Caco-2 (cell line): ENCODE measurements at regions not wholly inside any gene's neighbourhood (a gene's known extent, or its start where the extent isn't known, plus 50 kb on each side); places are given as distances from the start of the nearest gene placed in this dataset.

ENCODE experiments used
- BruUV-seq: library from RNA; stranded (reverse); fragments of 400-500 nt; replicated peaks from 2 replicates; lab custom pipeline; 2021; lab: Mats Ljungman, UMichigan
- CTCF ChIA-PET: fragments of 300-600 bp; sonication (Branson Sonifier 250); formaldehyde crosslinking; loops from one replicate; lab custom pipeline; 2022; ENCODE audit warnings: antibody characterized with exemption; lab: Charles Lee
- POLR2A ChIA-PET: fragments of 300-600 bp; sonication (Branson Sonifier 250); formaldehyde crosslinking; loops from one replicate; lab custom pipeline; 2022; ENCODE audit warnings: antibody characterized with exemption; lab: Charles Lee
- DNase-seq, 2 experiments: peaks; one replicate each; pipeline versions ENCODE4 v3.0.0 to v3.0.0-alpha.2; 2020 to 2022
- H3K27me3 ChIP-seq: replicated peaks from 2 replicates; pipeline ENCODE4 v1.6.0; 2011; ENCODE audit warnings: low read length; ENCODE audit not compliant: control insufficient read depth, insufficient read depth
- H3K36me3 ChIP-seq: 2 replicates; pipeline ENCODE4 v1.5.1; 2011; ENCODE audit warnings: low read length; ENCODE audit not compliant: control insufficient read depth, insufficient read depth
- H3K4me1 ChIP-seq: fragments of 250-450 bp; sonication (Bioruptor Pico); 2 replicates; pipeline ENCODE4 v1.5.1; 2020; ENCODE audit warnings: mild to moderate bottlenecking
- H3K4me3 ChIP-seq: 2 replicates; pipeline ENCODE4 v1.5.1; 2011; ENCODE audit warnings: low read depth, mild to moderate bottlenecking, control low read depth, low read length
- H3K9me3 ChIP-seq: fragments of 250-450 bp; sonication (Bioruptor Pico); 2 replicates; pipeline ENCODE4 v1.5.1; 2020; ENCODE audit warnings: mild to moderate bottlenecking, moderate library complexity
- H3K27ac Mint-ChIP-seq: one replicate; pipeline ENCODE4 v1.8.0; 2022; ENCODE audit warnings: mixed read lengths; ENCODE audit not compliant: unreplicated experiment
- H3K27me3 Mint-ChIP-seq: one replicate; pipeline ENCODE4 v1.8.0; 2022; ENCODE audit warnings: mixed read lengths; ENCODE audit not compliant: insufficient read depth, unreplicated experiment
- H3K36me3 Mint-ChIP-seq: one replicate; pipeline ENCODE4 v1.8.0; 2022; ENCODE audit warnings: mild to moderate bottlenecking, mixed read lengths; ENCODE audit not compliant: insufficient read depth, unreplicated experiment
- H3K4me1 Mint-ChIP-seq: one replicate; pipeline ENCODE4 v1.8.0; 2022; ENCODE audit warnings: low read depth, mixed read lengths; ENCODE audit not compliant: unreplicated experiment
- H3K4me3 Mint-ChIP-seq: one replicate; pipeline ENCODE4 v1.8.0; 2022; ENCODE audit warnings: mild to moderate bottlenecking, moderate library complexity, mixed read lengths; ENCODE audit not compliant: unreplicated experiment
- H3K9me3 Mint-ChIP-seq: one replicate; pipeline ENCODE4 v1.8.0; 2022; ENCODE audit warnings: mixed read lengths; ENCODE audit not compliant: unreplicated experiment
- CTCF ChIP-seq, 2 experiments: fragments of 200-600 bp in 1 of 2; IDR thresholded peaks; 1 replicate in 1 of 2; 2 replicates in 1 of 2; pipeline versions ENCODE4 v1.5.1 to v1.8.0; 2011 to 2022; ENCODE audit warnings: antibody characterized with exemption in 1 of 2, control low read depth in 1 of 2, inconsistent platforms in 1 of 2, low read depth in 1 of 2, low read length in 1 of 2, mild to moderate bottlenecking in 1 of 2, moderate library complexity in 1 of 2; ENCODE audit not compliant: insufficient read depth in 1 of 2, severe bottlenecking in 1 of 2, unreplicated experiment in 1 of 2
- intact Hi-C: fragments of 100-400 bp; cut with micrococcal nuclease; formaldehyde crosslinking; loops from one replicate; pipeline ENCODE4 v1.10.0; 2022; ENCODE audit not compliant: unreplicated experiment

- intact Hi-C loops: loop anchor here (1.0 to 2.0 kb wide), 2 partner anchors 63 to 165 kb away; no protein-coding TSS in a partner anchor
- Histone ChIP-seq H3K4me3 (peak overlapping the region; percentile 27; the same call in 1 of the 2 replicates), H3K36me3 (no peaks in the 10 kb centered on the region), H3K9me3 (no peaks in the 10 kb centered on the region), H3K4me1 (peaks cover 11% of the 10 kb centered on the region), H3K27me3 (no peaks in the 10 kb centered on the region)
- Mint-ChIP-seq H3K4me3 (peak overlapping the region; percentile 72), H3K4me1 (peaks cover 9% of the 10 kb centered on the region), H3K27me3 (no peaks in the 10 kb centered on the region), H3K36me3 (no peaks in the 10 kb centered on the region), H3K9me3 (no peaks in the 10 kb centered on the region), H3K27ac (peak overlapping the region; percentile 79)
- no peak for DNase-seq
- ChIA-PET POLR2A (no interaction called here), CTCF (no interaction called here)
- TF ChIP-seq CTCF (IDR thresholded peaks at IDR 0.05; ENCODE audit: insufficient read depth in 1 of 2, low read depth in 1 of 2, low read length in 1 of 2, severe bottlenecking in 1 of 2, unreplicated experiment in 1 of 2): no peak
- BruUV-seq: no TSS peak
Observed at GRCh38 chr16:14364112-14364385, 266.0 kb downstream of the PARN start.

DNA sequence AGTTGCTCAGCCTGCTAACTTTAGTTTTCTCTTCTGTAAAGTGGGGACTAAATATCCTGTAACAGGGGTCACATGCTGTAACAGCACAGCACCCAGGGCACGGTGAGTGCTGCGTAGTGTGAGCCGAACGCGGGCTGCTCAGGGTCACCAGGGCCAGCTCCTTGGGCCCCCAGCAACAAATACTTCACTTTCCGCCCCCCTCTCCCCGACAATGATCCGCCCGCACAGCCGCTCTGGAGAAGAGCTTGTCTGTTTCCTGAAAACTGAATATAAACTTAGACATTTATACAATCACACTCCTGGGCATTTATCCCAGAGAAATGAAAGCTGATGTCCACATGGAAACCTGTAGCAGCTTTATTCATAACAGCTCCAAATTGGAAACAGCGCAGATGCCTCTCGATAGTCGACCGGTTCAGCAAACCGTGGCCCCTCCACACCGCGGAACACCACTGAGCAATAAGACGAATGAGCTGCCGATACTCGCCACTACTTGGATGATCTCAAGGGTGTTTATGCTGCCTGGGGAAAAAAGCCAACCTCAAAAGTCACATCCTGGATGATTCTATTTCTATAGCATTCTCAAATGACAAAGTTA, 267.2 kb downstream of the PARN start:
- DNase-seq: no peak
- Histone ChIP-seq H3K27me3 (no peaks in the 10 kb centered on the region), H3K4me1 (peaks cover 11% of the 10 kb centered on the region), H3K9me3 (no peaks in the 10 kb centered on the region), H3K4me3 (no peak overlapping the region), H3K36me3 (no peaks in the 10 kb centered on the region)
- BruUV-seq: no TSS peak
- H3K36me3 Mint-ChIP-seq: no peaks in the 10 kb centered on the region
- peaks cover 9% of the 10 kb centered on the region for H3K4me1 Mint-ChIP-seq
- no peaks in the 10 kb centered on the region for H3K9me3 Mint-ChIP-seq
- no peak overlapping the region for H3K27ac Mint-ChIP-seq
- POLR2A ChIA-PET: no interaction called here
- no peak overlapping the region for H3K4me3 Mint-ChIP-seq
- intact Hi-C loops: no loop called here
- no peak for TF ChIP-seq CTCF (IDR thresholded peaks at IDR 0.05; ENCODE audit: insufficient read depth in 1 of 2, low read depth in 1 of 2, low read length in 1 of 2, severe bottlenecking in 1 of 2, unreplicated experiment in 1 of 2)
- CTCF ChIA-PET: no interaction called here
- no peaks in the 10 kb centered on the region for H3K27me3 Mint-ChIP-seq

DNA sequence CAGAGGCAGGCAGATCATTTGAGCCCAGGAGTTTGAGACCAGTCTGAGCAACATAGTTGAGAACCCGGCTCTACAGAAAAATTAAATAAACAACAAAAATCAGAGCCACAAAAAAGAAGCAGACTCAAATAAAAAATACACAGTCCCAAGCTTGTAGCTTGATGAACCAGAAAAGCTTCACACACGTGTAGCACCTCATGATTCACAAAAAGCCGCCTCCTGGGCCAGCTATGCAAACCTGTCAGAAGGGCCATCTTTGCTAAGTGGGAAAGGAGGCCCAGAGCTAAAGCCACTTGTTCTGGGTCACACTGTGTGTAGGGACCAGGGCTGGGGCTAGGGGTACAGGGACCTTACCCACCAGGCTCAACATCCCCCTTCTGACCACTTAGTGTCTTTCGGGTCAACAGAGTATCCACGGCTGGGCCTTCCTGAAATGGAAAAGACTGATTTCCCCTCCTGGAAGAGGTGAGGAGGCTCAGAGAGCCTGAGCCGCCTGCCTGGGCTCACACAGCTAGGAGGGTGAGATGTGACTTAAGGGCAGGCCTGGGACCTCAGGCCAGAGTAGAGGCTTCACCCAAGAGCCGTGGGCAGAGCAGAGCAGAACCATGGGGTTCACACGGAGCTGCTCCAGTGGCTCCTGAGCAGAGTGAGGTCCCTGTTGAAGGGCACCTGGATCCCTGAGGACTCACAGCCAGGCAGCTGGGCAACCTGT, 269.6 kb downstream of the PARN start:
- Mint-ChIP-seq H3K27ac (no peak overlapping the region), H3K4me3 (no peak overlapping the region), H3K36me3 (no peaks in the 10 kb centered on the region), H3K27me3 (no peaks in the 10 kb centered on the region), H3K9me3 (no peaks in the 10 kb centered on the region), H3K4me1 (peaks cover 9% of the 10 kb centered on the region)
- Histone ChIP-seq H3K27me3 (no peaks in the 10 kb centered on the region), H3K4me1 (peaks cover 11% of the 10 kb centered on the region), H3K9me3 (no peaks in the 10 kb centered on the region), H3K4me3 (no peak overlapping the region), H3K36me3 (no peaks in the 10 kb centered on the region)
- no peak for TF ChIP-seq CTCF (IDR thresholded peaks at IDR 0.05; ENCODE audit: insufficient read depth in 1 of 2, low read depth in 1 of 2, low read length in 1 of 2, severe bottlenecking in 1 of 2, unreplicated experiment in 1 of 2)
- ChIA-PET POLR2A (no interaction called here), CTCF (no interaction called here)
- no TSS peak for BruUV-seq
- DNase-seq: no peak
- intact Hi-C loops: no loop called here
